Suprapubic skin (tissue), 4 donors: ENCODE measurements at regions not wholly inside any gene's neighbourhood (a gene's known extent, or its start where the extent isn't known, plus 50 kb on each side); places are given as distances from the start of the nearest gene placed in this dataset.

Experiments used
- EP300 ChIP-seq: sonication (generic); formaldehyde crosslinking; IDR thresholded peaks from one replicate; pipeline ENCODE4 v1.6.1; 2017; ENCODE audit warnings: antibody characterized with exemption
- POLR2AphosphoS5 ChIP-seq, 3 donors: sonication (generic); formaldehyde crosslinking; IDR thresholded peaks; one replicate each; pipeline ENCODE4 v1.6.1; 2017; ENCODE audit warnings: antibody characterized with exemption in 3 of 3
- TF ChIP-seq, protein P1 (sequence below), 2 donors: fragments of 200-600 bp in 1 of 2; fragments of 450-650 bp in 1 of 2; sonication (generic) in 1 of 2; IDR thresholded peaks; one replicate each; pipeline ENCODE4 v1.5.1; 2016 to 2019; ENCODE audit warnings: antibody characterized with exemption in 2 of 2, mild to moderate bottlenecking in 1 of 2, moderate library complexity in 1 of 2

GRCh38 chr1:4263699-4264098 is 363.6 kb upstream of the C1orf174 start:
- TF ChIP-seq POLR2AphosphoS5 (IDR thresholded peaks at IDR 0.05) = no peak
- TF ChIP-seq EP300 = no peak
- TF ChIP-seq, protein P1, sequence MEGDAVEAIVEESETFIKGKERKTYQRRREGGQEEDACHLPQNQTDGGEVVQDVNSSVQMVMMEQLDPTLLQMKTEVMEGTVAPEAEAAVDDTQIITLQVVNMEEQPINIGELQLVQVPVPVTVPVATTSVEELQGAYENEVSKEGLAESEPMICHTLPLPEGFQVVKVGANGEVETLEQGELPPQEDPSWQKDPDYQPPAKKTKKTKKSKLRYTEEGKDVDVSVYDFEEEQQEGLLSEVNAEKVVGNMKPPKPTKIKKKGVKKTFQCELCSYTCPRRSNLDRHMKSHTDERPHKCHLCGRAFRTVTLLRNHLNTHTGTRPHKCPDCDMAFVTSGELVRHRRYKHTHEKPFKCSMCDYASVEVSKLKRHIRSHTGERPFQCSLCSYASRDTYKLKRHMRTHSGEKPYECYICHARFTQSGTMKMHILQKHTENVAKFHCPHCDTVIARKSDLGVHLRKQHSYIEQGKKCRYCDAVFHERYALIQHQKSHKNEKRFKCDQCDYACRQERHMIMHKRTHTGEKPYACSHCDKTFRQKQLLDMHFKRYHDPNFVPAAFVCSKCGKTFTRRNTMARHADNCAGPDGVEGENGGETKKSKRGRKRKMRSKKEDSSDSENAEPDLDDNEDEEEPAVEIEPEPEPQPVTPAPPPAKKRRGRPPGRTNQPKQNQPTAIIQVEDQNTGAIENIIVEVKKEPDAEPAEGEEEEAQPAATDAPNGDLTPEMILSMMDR (IDR thresholded peaks at IDR 0.05) = no peak
